IPS-15b (cell line): ENCODE measurements at regions not wholly inside any gene's neighbourhood (a gene's known extent, or its start where the extent isn't known, plus 50 kb on each side); places are given as distances from the start of the nearest gene placed in this dataset.
A peak's percentile ranks its signal among the peaks of the same experiment; 100 is the strongest.

Experiments
- H3K27me3 ChIP-seq: one replicate; pipeline ENCODE4 v1.6.1; 2013; ENCODE audit warnings: low read length; ENCODE audit not compliant: control insufficient read depth, insufficient read depth
- H3K36me3 ChIP-seq: one replicate; pipeline ENCODE4 v1.6.1; 2013; ENCODE audit warnings: low read length; ENCODE audit not compliant: control insufficient read depth, insufficient read depth
- H3K4me1 ChIP-seq: one replicate; pipeline ENCODE4 v1.6.1; 2013; ENCODE audit warnings: mild to moderate bottlenecking, low read length; ENCODE audit not compliant: control insufficient read depth, insufficient read depth
- H3K4me3 ChIP-seq: one replicate; pipeline ENCODE4 v1.5.1; 2013; ENCODE audit warnings: low read depth, low read length
- H3K9ac ChIP-seq: one replicate; pipeline ENCODE4 v1.6.1; 2013; ENCODE audit warnings: low read depth, mild to moderate bottlenecking, low read length
- H3K9me3 ChIP-seq: one replicate; pipeline ENCODE4 v1.6.1; 2013; ENCODE audit warnings: mild to moderate bottlenecking, low read length; ENCODE audit not compliant: control insufficient read depth, insufficient read depth

DNA sequence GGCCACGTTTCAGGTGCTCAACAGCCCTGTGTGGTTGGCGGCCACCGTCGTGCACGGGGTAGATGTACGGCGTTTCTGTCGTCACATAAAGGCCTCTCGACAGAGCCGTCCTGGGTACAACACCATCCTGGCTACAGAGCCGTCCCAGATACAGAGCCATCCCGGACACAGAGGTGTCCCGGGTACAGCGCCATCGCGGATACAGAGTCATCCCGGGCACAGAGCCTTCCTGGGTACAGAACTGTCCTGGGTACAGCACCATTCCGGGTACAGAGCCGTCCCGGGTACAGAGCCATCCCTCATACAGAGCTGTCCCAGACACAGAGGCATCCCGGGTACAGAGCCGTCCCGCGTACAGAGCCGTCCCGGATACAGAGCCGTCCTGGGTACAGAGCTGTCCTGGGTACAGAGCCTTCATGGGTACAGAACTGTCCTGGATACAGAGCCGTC is 222.7 kb upstream of the SOX1 start:
- Histone ChIP-seq H3K27me3 (no peaks in the 10 kb centered on the region), H3K9ac (no peak overlapping the region), H3K4me3 (no peak overlapping the region), H3K9me3 (no peaks in the 10 kb centered on the region), H3K4me1 (peaks cover 14% of the 10 kb centered on the region), H3K36me3 (no peaks in the 10 kb centered on the region)

DNA sequence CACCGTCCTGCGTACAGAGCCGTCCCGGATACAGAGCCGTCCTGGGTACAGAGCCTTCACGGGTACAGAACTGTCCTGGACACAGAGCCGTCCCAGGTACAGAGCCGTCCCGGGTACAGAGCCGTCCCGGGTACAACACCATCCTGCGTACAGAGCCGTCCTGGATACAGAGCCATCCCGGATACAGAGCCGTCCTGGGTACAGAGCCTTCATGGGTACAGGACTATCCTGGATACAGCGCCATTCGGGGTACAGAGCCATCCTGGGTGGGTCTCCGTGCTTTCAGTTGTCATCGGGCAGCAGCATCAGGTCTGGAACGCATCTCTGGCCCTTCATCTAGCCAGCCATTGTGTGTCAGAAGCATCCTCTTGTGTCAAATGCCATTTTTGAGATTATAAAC is 222.3 kb upstream of the SOX1 start:
- H3K4me1 ChIP-seq, result peaks cover 14% of the 10 kb centered on the region
- H3K9me3 ChIP-seq, result no peaks in the 10 kb centered on the region
- no peaks in the 10 kb centered on the region for H3K27me3 ChIP-seq
- no peak overlapping the region for H3K4me3 ChIP-seq
- no peak overlapping the region for H3K9ac ChIP-seq
- H3K36me3 ChIP-seq, result no peaks in the 10 kb centered on the region

DNA sequence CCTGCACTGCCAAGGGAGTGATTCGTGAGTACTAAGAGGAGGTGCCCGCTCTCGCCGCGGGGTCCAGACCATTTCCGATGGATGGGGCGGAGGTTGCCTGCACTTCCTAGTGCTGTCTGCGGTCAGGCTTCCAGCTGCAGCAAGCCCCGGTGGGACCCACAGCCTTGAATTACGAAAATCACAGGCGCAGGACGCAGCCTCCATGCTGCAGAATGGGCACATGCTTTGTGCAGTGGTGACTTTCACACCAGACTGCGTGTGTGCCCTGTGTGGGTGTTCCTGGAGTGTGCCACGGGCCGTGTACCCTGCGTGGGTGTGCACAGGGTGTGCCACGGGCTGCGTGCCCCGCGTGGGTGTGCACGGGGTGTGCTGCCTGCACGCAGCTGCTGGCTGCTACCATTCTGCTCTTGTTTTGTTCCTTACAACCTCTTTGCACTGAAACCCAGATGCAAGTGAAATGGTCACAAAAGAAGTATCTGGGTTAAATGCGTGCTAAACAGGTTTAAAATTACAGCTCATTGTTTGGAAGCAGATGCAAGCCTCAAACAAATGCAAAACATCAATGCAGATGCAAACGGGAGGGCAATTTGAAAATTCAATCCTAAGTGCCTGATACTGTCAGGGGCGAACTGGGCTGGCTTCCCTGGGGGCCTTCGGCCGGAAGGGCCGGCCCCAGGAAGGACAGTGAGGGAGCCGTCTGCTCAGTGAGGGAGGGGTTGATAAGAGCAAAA is 221.2 kb upstream of the SOX1 start:
- H3K27me3 ChIP-seq, result no peaks in the 10 kb centered on the region
- peak overlapping the region; percentile 40 for H3K4me3 ChIP-seq
- no peak overlapping the region for H3K9ac ChIP-seq
- no peaks in the 10 kb centered on the region for H3K36me3 ChIP-seq
- peaks cover 17% of the 10 kb centered on the region for H3K4me1 ChIP-seq
- no peaks in the 10 kb centered on the region for H3K9me3 ChIP-seq

DNA sequence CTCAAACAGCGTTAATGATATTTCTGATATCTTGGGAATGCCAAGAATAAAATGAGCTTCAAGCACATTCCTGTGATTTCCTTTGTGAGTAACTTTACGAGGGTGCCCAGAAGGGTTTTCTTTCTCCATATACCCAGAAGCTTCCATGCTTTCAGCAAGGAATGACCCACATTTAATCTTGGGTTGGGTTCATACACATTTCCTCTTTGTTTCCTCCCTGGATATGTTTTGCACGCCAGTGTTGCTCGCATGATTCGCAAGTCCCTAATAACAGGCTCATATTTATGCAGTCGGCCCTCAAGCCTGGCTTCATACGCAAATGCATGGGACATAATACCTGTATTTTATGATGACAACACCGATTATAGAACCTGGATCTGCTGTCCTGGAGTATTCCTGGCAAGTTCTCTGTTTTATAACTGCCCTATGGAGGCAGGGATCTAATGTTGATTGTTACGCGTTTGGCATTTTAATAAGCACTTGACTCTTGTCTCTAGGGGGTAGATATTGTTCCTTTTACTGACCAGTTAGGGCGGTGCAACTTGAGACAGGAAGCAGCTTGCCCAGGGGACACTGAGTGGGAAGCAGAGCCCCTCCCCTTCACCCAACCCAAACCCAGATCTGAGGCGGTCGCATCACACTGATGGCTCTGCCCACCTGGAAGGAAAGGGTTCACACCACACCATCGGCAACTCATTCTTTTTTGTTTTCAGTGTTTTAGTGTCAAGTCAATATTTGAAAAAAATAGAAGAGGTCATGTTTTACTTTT is 220.4 kb upstream of the SOX1 start:
- H3K4me3 ChIP-seq, result peak overlapping the region; percentile 40
- no peak overlapping the region for H3K9ac ChIP-seq
- H3K27me3 ChIP-seq, result no peaks in the 10 kb centered on the region
- H3K9me3 ChIP-seq, result no peaks in the 10 kb centered on the region
- H3K4me1 ChIP-seq, result peaks cover 18% of the 10 kb centered on the region
- H3K36me3 ChIP-seq, result no peaks in the 10 kb centered on the region

DNA sequence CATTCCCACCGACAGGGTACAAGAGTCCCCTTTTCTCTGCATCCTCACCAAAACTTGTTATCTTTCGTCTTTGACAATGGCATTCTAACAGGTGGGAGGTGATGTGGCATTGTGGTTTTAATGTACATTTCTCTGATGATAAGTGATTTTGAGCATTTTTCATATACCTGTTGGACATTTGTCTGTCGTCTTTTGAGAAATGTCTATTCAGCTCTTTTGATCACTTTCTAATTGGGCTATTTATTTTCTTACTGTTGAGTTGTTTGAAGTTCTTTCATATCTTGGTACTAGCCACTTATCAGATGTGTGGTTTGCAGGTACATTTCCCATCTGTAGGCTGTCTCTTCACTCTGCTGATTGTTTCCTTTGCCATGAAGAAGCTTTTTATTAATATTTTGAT is 219.0 kb upstream of the SOX1 start:
- H3K9me3 ChIP-seq, result no peaks in the 10 kb centered on the region

DNA sequence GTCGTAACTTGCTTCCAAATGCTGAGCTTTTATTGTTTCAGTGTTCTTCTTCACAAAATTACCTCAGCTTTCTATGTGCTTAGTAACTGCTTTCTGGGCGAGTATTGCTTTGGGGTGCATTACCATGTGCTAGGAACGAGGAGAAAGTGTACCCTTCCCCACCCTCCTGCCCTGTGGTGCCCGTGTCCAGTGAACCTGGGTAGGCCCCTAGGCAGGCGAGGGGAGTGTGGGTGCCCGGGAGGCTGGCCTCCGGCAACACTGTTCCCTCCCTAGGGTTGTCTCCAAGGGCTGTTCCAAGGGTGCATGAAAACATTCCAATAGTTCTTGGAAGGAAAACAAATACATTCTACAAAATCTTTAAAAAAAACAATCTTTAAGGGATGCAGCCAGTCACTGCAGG is 216.5 kb upstream of the SOX1 start:
- Histone ChIP-seq H3K4me3 (no peak overlapping the region), H3K27me3 (no peaks in the 10 kb centered on the region), H3K4me1 (peaks cover 14% of the 10 kb centered on the region), H3K9me3 (no peaks in the 10 kb centered on the region), H3K9ac (no peak overlapping the region), H3K36me3 (no peaks in the 10 kb centered on the region)

More for the DNA sequence above, 219.0 kb upstream of the SOX1 start:
- H3K4me3 ChIP-seq, result no peak overlapping the region
- no peaks in the 10 kb centered on the region for H3K27me3 ChIP-seq
- H3K9ac ChIP-seq, result no peak overlapping the region
- peaks cover 18% of the 10 kb centered on the region for H3K4me1 ChIP-seq
- H3K36me3 ChIP-seq, result no peaks in the 10 kb centered on the region

DNA sequence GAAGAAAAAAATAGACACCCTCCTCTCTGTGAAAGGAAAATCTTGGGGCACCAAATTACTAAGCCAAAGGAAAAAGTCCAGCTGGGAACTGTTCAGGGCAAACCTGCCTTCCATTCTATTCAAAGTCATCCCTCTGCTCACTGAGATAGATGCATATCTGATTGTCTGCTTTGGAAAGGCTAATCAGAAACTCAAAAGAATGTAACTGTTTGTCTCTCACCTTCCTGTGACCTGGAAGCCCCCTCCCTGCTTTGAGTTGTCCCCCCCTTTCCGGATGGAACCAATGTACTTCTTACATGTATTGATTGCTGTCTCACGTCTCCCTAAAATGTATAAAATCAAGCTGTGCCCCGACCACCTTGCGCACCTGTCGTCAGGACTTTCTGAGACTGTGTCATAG is 216.0 kb upstream of the SOX1 start:
- no peaks in the 10 kb centered on the region for H3K36me3 ChIP-seq
- H3K4me1 ChIP-seq, result peaks cover 10% of the 10 kb centered on the region
- no peak overlapping the region for H3K9ac ChIP-seq
- H3K4me3 ChIP-seq, result no peak overlapping the region
- no peaks in the 10 kb centered on the region for H3K9me3 ChIP-seq
- H3K27me3 ChIP-seq, result no peaks in the 10 kb centered on the region

DNA sequence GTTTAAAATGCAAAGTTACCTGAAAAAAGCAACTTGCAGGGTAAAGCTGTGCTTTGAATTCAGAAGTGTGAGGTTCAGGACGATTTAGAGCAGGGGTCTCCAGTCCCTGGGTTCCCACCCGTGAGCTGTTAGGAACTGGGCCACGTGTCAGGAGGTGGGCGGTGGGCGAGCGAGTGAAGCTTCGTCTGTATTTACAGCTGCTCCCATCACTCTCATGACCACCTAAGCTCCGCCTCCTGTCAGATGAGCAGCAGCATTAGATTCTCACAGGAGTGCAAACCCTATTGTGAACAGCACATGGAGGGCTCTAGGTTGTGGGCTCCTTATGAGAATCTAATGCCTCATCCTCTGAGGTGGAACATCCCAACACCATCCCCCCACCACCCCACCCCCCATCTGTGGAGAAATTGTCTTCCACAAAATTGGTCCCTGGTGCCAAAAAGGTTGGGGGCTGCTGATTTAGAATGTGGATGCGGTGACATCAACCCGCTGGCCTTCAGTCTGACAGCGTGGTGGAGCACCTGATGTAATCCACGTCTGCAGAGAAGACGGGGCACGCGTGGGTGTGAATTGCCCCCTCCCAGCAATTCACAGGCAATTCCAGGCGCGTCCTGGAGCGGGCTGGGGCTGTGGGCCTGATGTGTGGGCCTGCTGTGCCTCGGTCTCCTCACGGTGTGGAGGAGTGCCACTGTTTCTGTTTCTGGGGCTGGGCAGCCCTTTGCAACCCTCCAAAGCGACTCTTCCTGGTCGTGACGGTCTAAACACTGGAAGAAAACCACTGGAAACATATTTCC is 214.0 kb upstream of the SOX1 start:
- no peaks in the 10 kb centered on the region for H3K27me3 ChIP-seq

DNA sequence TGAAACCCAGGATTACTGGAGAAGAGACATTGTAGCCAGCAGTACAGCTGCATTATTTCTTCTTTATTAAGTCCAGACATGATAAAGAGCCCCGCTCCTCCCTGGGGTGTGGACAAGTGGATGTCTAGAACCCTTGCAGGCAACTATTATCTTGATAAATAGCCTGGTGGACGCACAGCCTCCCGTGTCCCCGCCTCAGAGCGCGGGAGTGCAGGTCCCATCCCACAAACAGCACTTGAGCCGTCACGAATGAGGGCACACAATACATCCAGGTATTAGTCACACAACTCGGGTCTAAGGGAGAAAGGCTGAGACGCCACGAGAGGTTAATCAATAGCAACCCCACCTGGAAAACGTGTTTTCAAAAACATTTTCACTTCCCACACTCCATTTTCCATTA is 213.2 kb upstream of the SOX1 start:
- H3K27me3 ChIP-seq, result no peaks in the 10 kb centered on the region

More for the DNA sequence above, 214.0 kb upstream of the SOX1 start:
- Histone ChIP-seq H3K4me1 (peaks cover 4% of the 10 kb centered on the region), H3K9me3 (no peaks in the 10 kb centered on the region), H3K36me3 (no peaks in the 10 kb centered on the region), H3K9ac (no peak overlapping the region), H3K4me3 (no peak overlapping the region)

DNA sequence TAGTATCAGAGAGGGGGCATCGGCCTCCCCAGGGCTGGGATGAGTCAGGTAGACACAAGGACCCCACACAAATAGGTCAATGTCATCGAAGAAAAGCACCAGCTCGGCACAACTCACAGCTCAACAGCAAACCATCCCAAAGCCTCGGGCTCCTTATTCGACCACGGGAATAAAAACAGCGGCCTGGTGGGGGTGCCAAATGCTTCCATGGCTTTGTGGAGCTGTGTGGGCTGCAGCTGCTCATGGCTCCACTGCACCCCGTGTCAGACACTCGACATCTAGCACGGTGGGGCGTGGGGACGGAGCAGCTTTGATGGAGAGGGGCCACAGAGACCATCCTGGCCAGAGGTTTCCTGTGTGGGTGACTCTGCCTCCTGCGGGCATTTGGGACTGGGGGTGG is 212.5 kb upstream of the SOX1 start:
- Histone ChIP-seq H3K4me1 (peaks cover 4% of the 10 kb centered on the region), H3K27me3 (no peaks in the 10 kb centered on the region), H3K36me3 (no peaks in the 10 kb centered on the region), H3K4me3 (no peak overlapping the region), H3K9me3 (no peaks in the 10 kb centered on the region), H3K9ac (no peak overlapping the region)

More for the DNA sequence above, 213.2 kb upstream of the SOX1 start:
- H3K4me3 ChIP-seq, result no peak overlapping the region
- peaks cover 4% of the 10 kb centered on the region for H3K4me1 ChIP-seq
- no peaks in the 10 kb centered on the region for H3K9me3 ChIP-seq
- no peak overlapping the region for H3K9ac ChIP-seq
- H3K36me3 ChIP-seq, result no peaks in the 10 kb centered on the region

DNA sequence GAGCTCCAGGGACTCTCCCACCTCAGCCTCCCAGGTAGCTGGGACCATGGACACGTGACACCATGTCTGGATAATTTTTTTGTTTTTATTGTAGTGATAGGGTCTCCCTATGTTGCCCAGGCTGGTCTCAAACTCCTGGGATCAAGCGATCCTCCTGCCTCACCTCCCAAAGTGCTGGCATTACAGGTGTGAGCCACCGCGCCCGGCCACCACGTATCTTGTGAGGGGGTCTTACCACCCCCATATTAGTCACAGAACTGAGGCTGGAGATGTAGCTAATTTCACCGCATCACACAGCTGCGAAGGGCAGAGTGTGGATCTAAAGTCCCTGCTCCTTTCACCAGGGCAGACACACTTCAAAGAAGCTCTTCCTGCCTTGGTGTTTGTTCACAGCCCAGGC is 211.8 kb upstream of the SOX1 start:
- H3K36me3 ChIP-seq, result no peaks in the 10 kb centered on the region
- no peak overlapping the region for H3K9ac ChIP-seq
- no peak overlapping the region for H3K4me3 ChIP-seq
- no peaks in the 10 kb centered on the region for H3K27me3 ChIP-seq
- peaks cover 8% of the 10 kb centered on the region for H3K4me1 ChIP-seq
- no peaks in the 10 kb centered on the region for H3K9me3 ChIP-seq
